ENCODE measurements at regions not wholly inside any gene's neighbourhood (a gene's known extent, or its start where the extent isn't known, plus 50 kb on each side); places are given as distances from the start of the nearest gene placed in this dataset.

- no peak overlapping the region for H3K27ac Mint-ChIP-seq
- no peak for DNase-seq (ENCODE audit: low spot score)
- H3K9me3 Mint-ChIP-seq, result no peaks in the 10 kb centered on the region
- H3K27me3 Mint-ChIP-seq (ENCODE audit: low read depth), result no peaks in the 10 kb centered on the region
- H3K4me1 Mint-ChIP-seq (ENCODE audit: low read depth), result no peaks in the 10 kb centered on the region
- intact Hi-C loops (cut with micrococcal nuclease), result no loop called here
- H3K36me3 Mint-ChIP-seq (ENCODE audit: low read depth), result no peaks in the 10 kb centered on the region
- no peak overlapping the region for H3K4me3 Mint-ChIP-seq (ENCODE audit: low read depth)
Observed at GRCh38 chr19:28871099-28871725, 341.7 kb downstream of the UQCRFS1 start.

- H3K36me3 Mint-ChIP-seq (ENCODE audit: low read depth), result no peaks in the 10 kb centered on the region
- no peak overlapping the region for H3K27ac Mint-ChIP-seq
- no peaks in the 10 kb centered on the region for H3K27me3 Mint-ChIP-seq (ENCODE audit: low read depth)
- H3K4me3 Mint-ChIP-seq (ENCODE audit: low read depth), result no peak overlapping the region
- intact Hi-C loops (cut with micrococcal nuclease), result no loop called here
- no peaks in the 10 kb centered on the region for H3K9me3 Mint-ChIP-seq
- no peaks in the 10 kb centered on the region for H3K4me1 Mint-ChIP-seq (ENCODE audit: low read depth)
- DNase-seq (ENCODE audit: low spot score), result no peak
Observed at GRCh38 chr19:28869459-28869858, 343.5 kb downstream of the UQCRFS1 start.

- no peaks in the 10 kb centered on the region for H3K4me1 Mint-ChIP-seq (ENCODE audit: low read depth)
Observed at GRCh38 chr19:28868836-28869235, 344.1 kb downstream of the UQCRFS1 start.

GRCh38 chr19:28867978-28868377, 345.0 kb downstream of the UQCRFS1 start:
- no peaks in the 10 kb centered on the region for H3K36me3 Mint-ChIP-seq (ENCODE audit: low read depth)
- H3K27me3 Mint-ChIP-seq (ENCODE audit: low read depth), result no peaks in the 10 kb centered on the region
- no peaks in the 10 kb centered on the region for H3K9me3 Mint-ChIP-seq
- no peak overlapping the region for H3K27ac Mint-ChIP-seq
- no peak for DNase-seq (ENCODE audit: low spot score)
- intact Hi-C loops (cut with micrococcal nuclease), result no loop called here
- no peaks in the 10 kb centered on the region for H3K4me1 Mint-ChIP-seq (ENCODE audit: low read depth)
- no peak overlapping the region for H3K4me3 Mint-ChIP-seq (ENCODE audit: low read depth)

More at GRCh38 chr19:28868836-28869235, 344.1 kb downstream of the UQCRFS1 start:
- H3K27ac Mint-ChIP-seq, result no peak overlapping the region
- no peaks in the 10 kb centered on the region for H3K36me3 Mint-ChIP-seq (ENCODE audit: low read depth)
- intact Hi-C loops (cut with micrococcal nuclease), result no loop called here
- no peak for DNase-seq (ENCODE audit: low spot score)
- H3K27me3 Mint-ChIP-seq (ENCODE audit: low read depth), result no peaks in the 10 kb centered on the region
- H3K4me3 Mint-ChIP-seq (ENCODE audit: low read depth), result no peak overlapping the region
- H3K9me3 Mint-ChIP-seq, result no peaks in the 10 kb centered on the region

- Mint-ChIP-seq H3K27ac (no peak overlapping the region), H3K4me1 (ENCODE audit: low read depth) (peaks cover 4% of the 10 kb centered on the region), H3K36me3 (ENCODE audit: low read depth) (no peaks in the 10 kb centered on the region), H3K4me3 (ENCODE audit: low read depth) (no peak overlapping the region), H3K9me3 (no peaks in the 10 kb centered on the region), H3K27me3 (ENCODE audit: low read depth) (no peaks in the 10 kb centered on the region)
- intact Hi-C loops (cut with micrococcal nuclease), result no loop called here
- no peak for DNase-seq (ENCODE audit: low spot score)
Observed at GRCh38 chr19:28864577-28865042, 348.3 kb downstream of the UQCRFS1 start.

- H3K4me1 Mint-ChIP-seq (ENCODE audit: low read depth), result peaks cover 5% of the 10 kb centered on the region
- H3K36me3 Mint-ChIP-seq (ENCODE audit: low read depth), result no peaks in the 10 kb centered on the region
- H3K4me3 Mint-ChIP-seq (ENCODE audit: low read depth), result no peak overlapping the region
- H3K27me3 Mint-ChIP-seq (ENCODE audit: low read depth), result no peaks in the 10 kb centered on the region
- intact Hi-C loops (cut with micrococcal nuclease), result no loop called here
- H3K27ac Mint-ChIP-seq, result no peak overlapping the region
- H3K9me3 Mint-ChIP-seq, result no peaks in the 10 kb centered on the region
- DNase-seq (ENCODE audit: low spot score), result no peak
Observed at GRCh38 chr19:28864024-28864503, 348.9 kb downstream of the UQCRFS1 start.

GRCh38 chr19:28862238-28862637, 350.7 kb downstream of the UQCRFS1 start:
- Mint-ChIP-seq H3K36me3 (ENCODE audit: low read depth) (no peaks in the 10 kb centered on the region), H3K27me3 (ENCODE audit: low read depth) (no peaks in the 10 kb centered on the region), H3K9me3 (no peaks in the 10 kb centered on the region), H3K27ac (no peak overlapping the region), H3K4me3 (ENCODE audit: low read depth) (no peak overlapping the region), H3K4me1 (ENCODE audit: low read depth) (peaks cover 5% of the 10 kb centered on the region)
- intact Hi-C loops (cut with micrococcal nuclease), result no loop called here
- DNase-seq (ENCODE audit: low spot score), result no peak

- no peak overlapping the region for H3K4me3 Mint-ChIP-seq (ENCODE audit: low read depth)
- H3K27ac Mint-ChIP-seq, result no peak overlapping the region
- no peaks in the 10 kb centered on the region for H3K27me3 Mint-ChIP-seq (ENCODE audit: low read depth)
- DNase-seq (ENCODE audit: low spot score), result no peak
- no peaks in the 10 kb centered on the region for H3K36me3 Mint-ChIP-seq (ENCODE audit: low read depth)
- intact Hi-C loops (cut with micrococcal nuclease), result no loop called here
- H3K4me1 Mint-ChIP-seq (ENCODE audit: low read depth), result peaks cover 5% of the 10 kb centered on the region
- H3K9me3 Mint-ChIP-seq, result no peaks in the 10 kb centered on the region
Observed at GRCh38 chr19:28859811-28860210, 353.1 kb downstream of the UQCRFS1 start.

GRCh38 chr19:28858933-28859332, 354.0 kb downstream of the UQCRFS1 start:
- H3K27me3 Mint-ChIP-seq (ENCODE audit: low read depth), result no peaks in the 10 kb centered on the region
- H3K36me3 Mint-ChIP-seq (ENCODE audit: low read depth), result no peaks in the 10 kb centered on the region
- peaks cover 5% of the 10 kb centered on the region for H3K4me1 Mint-ChIP-seq (ENCODE audit: low read depth)
- no peak overlapping the region for H3K4me3 Mint-ChIP-seq (ENCODE audit: low read depth)
- no peak for DNase-seq (ENCODE audit: low spot score)
- intact Hi-C loops (cut with micrococcal nuclease), result no loop called here
- H3K27ac Mint-ChIP-seq, result no peak overlapping the region
- H3K9me3 Mint-ChIP-seq, result no peaks in the 10 kb centered on the region

GRCh38 chr19:28857967-28858366, 355.0 kb downstream of the UQCRFS1 start:
- DNase-seq (ENCODE audit: low spot score), result no peak
- intact Hi-C loops (cut with micrococcal nuclease), result no loop called here
- H3K36me3 Mint-ChIP-seq (ENCODE audit: low read depth), result no peaks in the 10 kb centered on the region
- H3K27ac Mint-ChIP-seq, result no peak overlapping the region
- H3K4me1 Mint-ChIP-seq (ENCODE audit: low read depth), result peaks cover 5% of the 10 kb centered on the region
- no peak overlapping the region for H3K4me3 Mint-ChIP-seq (ENCODE audit: low read depth)
- H3K27me3 Mint-ChIP-seq (ENCODE audit: low read depth), result no peaks in the 10 kb centered on the region
- H3K9me3 Mint-ChIP-seq, result no peaks in the 10 kb centered on the region

- no peaks in the 10 kb centered on the region for H3K36me3 Mint-ChIP-seq (ENCODE audit: low read depth)
- no peaks in the 10 kb centered on the region for H3K27me3 Mint-ChIP-seq (ENCODE audit: low read depth)
- no peak overlapping the region for H3K27ac Mint-ChIP-seq
- H3K9me3 Mint-ChIP-seq, result no peaks in the 10 kb centered on the region
- H3K4me1 Mint-ChIP-seq (ENCODE audit: low read depth), result peaks cover 5% of the 10 kb centered on the region
- no peak overlapping the region for H3K4me3 Mint-ChIP-seq (ENCODE audit: low read depth)
- DNase-seq (ENCODE audit: low spot score), result no peak
- intact Hi-C loops (cut with micrococcal nuclease), result no loop called here
Observed at GRCh38 chr19:28855216-28855615, 357.7 kb downstream of the UQCRFS1 start.

- H3K36me3 Mint-ChIP-seq (ENCODE audit: low read depth), result no peaks in the 10 kb centered on the region
- no peak overlapping the region for H3K27ac Mint-ChIP-seq
- intact Hi-C loops (cut with micrococcal nuclease), result no loop called here
- no peaks in the 10 kb centered on the region for H3K9me3 Mint-ChIP-seq
- DNase-seq (ENCODE audit: low spot score), result no peak
- H3K4me1 Mint-ChIP-seq (ENCODE audit: low read depth), result no peaks in the 10 kb centered on the region
- no peaks in the 10 kb centered on the region for H3K27me3 Mint-ChIP-seq (ENCODE audit: low read depth)
- H3K4me3 Mint-ChIP-seq (ENCODE audit: low read depth), result no peak overlapping the region
Observed at GRCh38 chr19:28847468-28847867, 365.5 kb downstream of the UQCRFS1 start.

- H3K27ac Mint-ChIP-seq, result no peak overlapping the region
- H3K27me3 Mint-ChIP-seq (ENCODE audit: low read depth), result no peaks in the 10 kb centered on the region
- H3K4me3 Mint-ChIP-seq (ENCODE audit: low read depth), result no peak overlapping the region
- no peaks in the 10 kb centered on the region for H3K4me1 Mint-ChIP-seq (ENCODE audit: low read depth)
- H3K36me3 Mint-ChIP-seq (ENCODE audit: low read depth), result no peaks in the 10 kb centered on the region
- no peak for DNase-seq (ENCODE audit: low spot score)
- intact Hi-C loops (cut with micrococcal nuclease), result no loop called here
- H3K9me3 Mint-ChIP-seq, result no peaks in the 10 kb centered on the region
Observed at GRCh38 chr19:28846094-28846812, 366.7 kb downstream of the UQCRFS1 start.
